ENCODE measurements at regions not wholly inside any gene's neighbourhood (a gene's known extent, or its start where the extent isn't known, plus 50 kb on each side); places are given as distances from the start of the nearest gene placed in this dataset.

DNA sequence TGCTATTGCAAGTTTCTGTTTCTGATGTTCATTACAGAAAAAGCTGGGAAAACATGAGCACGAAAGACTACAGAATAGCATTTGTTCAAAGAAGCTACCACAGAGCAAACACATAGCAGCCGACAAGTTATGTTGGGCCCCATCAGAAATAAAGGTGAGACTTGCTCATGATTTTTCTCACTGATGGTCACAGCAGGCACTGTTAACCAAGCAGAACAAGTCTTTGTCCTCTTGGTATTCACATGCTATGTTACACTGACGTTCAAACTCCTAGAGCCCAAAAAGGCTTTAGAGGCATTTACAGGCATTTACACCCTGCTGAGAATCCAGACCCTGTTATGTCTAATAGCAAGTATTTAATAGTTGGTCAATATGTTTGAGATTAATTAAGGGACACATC, 235.0 kb upstream of the HNMT start:
- no peak for DNase-seq (ENCODE audit: low spot score)

DNA sequence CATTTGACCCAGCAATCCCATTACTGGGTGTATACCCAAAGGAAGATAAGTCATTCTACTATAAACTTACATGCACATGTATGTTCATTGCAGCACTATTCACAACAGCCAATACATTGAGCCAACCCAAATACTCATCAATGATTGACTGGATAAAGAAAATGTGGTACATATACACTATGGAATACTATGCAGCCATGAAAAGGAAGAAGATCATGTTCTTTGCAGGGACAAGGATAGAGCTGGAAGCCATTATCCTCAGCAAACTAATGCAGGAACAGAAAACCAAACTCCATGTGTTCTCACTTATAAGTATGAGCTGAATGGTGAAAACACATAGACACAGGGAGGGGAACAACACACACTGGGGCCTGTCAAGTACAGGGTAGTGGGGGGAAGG, 226.7 kb upstream of the HNMT start:
- no peak for DNase-seq (ENCODE audit: low spot score)

DNA sequence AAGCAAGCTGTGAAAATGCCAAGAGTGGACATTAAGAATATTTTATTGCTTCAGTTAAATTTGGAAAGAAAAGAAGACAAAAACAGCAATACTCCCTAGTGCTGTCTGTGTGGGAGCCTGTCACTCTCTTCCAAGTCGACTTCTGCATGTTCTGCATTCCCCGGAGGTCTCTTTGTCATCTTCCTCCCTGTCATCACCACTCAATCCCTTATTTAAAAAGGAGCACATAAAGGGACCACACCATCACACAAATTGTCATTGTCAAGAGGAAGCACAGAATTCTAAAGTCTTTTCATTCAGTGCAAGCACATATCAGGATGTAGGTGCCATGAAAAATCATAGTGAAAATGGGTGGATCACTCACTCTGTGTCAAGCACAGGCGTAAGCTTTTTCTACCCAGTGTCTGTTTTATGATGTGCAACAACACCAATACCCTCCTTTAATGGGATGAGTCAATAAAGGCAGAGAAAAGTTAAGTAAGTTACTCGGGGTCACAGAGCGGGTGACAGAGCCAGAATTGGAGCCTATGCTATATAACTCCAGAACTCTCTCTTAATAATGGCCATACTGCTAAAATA, 222.4 kb upstream of the HNMT start:
- no peak for DNase-seq (ENCODE audit: low spot score)

DNA sequence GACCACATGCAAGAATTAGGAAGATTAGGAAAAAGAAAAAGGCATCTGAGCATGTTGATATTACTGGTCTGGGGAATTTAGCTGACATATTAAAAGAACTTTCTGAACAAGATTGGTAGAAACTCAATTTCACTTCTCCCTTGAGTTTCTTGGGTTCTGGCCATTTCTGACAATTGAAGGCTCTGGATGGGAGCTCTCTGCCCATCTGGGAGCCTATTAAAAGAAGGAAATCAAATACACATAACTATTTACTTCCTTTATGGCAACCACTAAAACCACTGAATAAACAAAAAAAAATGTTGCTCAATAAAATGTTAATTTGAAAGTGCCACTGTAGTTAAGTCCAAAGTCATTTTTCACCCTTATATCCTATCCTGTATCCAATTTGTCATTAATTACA, 216.8 kb upstream of the HNMT start:
- no peak for DNase-seq (ENCODE audit: low spot score)

DNA sequence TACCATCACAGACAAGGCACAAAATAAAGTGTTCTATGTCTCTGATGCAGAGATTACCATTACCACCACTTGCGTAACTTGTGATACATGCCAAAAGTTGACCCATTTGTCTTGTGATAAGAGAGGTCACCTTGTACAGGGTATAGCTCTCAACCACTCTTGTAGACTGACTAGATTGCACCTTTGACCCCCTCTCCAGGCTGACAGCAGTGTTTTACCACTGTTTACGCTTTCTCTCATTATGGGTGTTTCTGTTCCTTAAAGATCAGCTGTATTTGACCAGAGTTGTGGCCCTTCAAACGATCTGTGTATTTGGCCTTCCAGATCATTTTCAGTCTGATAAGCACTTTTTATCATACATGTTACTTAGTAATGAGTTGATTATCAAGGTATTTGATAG, 215.7 kb upstream of the HNMT start:
- no peak for DNase-seq (ENCODE audit: low spot score)

DNA sequence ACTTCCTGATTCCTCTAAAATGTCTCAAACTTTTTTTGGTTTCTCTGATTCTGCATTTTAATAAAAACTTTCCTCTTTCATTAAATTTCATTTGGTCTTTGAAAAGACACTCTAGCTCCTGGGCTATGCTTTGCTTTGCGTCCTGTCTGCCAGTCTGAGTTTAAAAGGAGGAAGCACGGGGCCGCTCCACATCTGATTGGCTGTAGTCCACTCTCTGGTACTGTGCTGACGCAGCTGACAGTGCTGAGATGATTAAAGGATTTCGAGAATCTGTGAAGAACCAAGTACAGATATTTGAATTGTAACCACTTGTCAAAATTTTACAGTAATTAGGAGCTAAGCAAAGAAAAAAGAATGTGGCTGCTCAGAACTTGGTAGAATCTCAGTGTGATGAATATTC, 199.6 kb upstream of the HNMT start:
- DNase-seq (ENCODE audit: low spot score), result no peak

DNA sequence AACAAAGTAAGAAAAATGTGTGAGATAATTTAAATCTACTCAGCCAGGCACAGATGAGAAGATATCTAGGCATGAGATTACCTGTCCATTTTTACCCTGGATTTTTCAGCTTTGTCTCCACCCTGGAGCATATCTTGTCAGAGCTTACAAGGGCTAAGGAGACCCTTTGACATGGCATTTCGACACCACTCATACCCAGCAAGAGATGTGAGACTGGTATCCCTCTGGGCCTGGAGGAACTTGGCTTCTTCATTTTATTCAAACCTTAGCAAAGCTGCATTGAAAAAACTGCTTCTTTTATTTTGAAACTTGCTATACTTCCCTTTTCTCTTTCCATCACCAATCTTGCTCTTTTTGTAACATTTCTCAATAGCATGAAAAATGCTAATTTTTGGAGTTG, 194.9 kb upstream of the HNMT start:
- no peak for DNase-seq (ENCODE audit: low spot score)

DNA sequence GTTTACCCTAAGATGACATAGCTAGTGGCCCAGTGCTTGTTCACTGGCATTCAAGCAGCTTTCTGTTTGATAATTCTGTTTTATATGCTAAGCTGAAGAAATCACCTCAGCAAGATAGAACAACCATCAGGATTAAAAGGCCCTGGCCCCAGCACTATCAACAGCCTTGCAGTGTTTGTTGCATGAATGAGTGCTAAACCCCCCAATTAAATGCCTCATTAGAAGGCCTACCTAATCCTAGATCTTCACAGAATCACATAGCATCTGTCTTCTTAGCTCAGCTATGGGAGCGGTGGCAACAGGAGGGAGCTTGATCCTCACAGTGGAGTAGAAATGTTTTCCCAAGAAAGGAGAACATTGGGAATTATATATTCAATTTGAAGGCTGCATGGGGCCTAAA, 194.1 kb upstream of the HNMT start:
- DNase-seq (ENCODE audit: low spot score), result no peak

DNA sequence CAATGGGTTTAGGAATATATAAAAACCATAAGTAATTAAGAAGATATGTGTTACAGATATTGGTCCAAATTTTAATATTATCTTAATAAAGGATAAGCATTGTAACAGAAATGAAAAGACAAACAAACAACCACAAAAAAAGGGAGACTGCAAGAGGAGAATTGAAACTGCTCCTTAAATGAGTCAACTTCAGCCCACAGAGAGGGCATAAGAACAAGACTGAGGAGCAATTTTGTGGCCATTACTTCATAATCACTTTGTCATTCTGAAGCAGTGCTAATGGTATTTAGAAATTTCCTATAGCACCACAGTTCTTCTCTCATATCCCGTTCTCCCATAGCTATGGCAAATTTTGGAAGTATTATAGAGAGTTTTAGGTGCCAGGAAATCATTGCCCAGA, 193.2 kb upstream of the HNMT start:
- DNase-seq (ENCODE audit: low spot score), result no peak

DNA sequence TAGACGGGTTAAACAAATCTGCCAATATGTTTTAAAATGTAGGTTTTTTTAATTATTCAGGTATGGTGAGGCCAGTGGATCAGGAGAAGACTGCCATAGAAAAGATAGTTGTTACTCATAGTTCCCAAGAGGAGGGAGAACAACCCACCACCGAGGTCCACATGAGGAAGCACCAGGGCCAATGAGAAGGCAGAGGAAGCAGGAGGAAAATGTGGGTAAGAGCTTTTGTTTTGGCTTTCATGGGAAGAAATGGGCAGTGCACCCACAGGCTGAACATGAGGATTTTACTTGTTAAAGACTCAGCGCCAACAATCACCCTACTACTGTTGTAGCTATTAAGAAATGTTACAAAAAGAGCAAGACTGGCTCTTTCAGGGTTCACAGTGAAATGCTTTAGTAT, 191.8 kb upstream of the HNMT start:
- DNase-seq (ENCODE audit: low spot score), result no peak

DNA sequence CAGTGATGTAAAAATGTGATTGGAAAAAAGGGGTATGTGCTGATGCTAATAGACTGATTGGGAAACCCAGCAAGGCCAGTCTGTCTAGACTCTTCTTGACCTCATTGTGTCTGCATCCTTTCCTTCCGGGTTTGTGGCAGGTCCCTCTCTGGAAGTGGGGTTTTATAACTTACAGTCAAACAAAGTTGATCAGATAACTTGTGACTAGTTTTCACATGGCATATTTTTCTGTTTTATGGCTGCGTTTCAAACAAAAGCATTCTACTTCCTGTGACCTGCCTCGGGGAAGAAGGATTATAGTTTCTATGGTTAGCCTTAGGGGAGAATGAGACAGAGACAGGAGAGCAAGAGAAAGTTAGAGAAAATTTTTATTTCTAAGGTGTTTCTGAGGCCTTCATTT, 188.7 kb upstream of the HNMT start:
- no peak for DNase-seq (ENCODE audit: low spot score)

DNA sequence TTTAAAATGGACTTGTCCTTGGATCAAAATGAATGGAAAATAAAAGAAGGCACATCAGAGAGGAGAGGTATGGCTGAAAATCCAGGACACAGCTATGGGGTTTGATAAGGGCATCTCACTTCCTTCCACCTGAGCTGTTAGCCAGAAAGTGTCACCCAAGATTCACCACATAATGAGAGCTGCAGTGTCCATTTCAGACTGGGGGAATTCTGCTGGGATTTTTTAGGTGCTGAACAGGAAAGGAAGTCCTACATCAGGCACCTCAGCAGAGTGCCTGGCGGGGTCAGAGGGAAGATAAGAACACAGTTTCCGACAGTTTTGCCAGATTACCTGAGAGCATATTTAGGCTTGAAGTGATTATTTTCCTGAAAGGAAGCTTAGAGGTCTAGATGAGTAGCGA, 187.6 kb upstream of the HNMT start:
- DNase-seq (ENCODE audit: low spot score), result no peak

DNA sequence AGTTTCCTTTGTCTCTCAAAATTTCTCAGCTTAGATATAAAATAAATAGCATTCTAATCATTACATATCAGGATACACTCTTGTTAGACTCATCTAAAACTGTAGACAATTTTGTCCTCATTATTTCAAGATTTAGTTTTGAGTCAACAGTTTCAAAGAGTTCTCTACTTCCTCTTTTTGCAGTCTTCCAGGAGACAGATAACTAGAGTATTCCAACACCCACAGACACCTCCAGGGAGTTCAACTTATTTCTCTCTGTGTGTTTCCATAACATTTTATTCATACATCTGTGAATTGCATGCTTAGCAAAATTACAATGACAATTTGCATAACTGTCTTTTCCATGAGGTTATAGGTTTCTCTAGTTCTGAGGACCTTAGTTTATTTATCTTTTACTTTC, 166.6 kb upstream of the HNMT start:
- no peak for DNase-seq (ENCODE audit: low spot score)

DNA sequence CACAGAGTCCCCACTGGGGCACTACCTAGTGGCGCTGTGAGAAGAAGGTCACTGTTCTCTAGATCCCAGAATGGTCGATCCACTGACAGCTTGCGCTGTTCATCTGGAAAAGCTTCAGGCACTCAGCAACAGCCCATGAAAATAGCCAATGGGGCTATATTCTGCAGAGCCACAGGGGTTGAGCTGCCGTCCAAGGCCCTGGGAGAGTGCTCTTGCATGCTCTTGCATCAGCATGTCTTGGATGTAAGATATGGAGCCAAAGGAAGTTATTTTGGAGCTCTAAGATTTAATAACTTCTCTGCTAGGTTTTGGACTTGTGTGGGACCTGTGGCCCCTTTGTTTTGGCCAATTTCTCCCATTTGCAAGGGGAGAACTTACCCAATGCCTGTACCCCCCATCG, 164.7 kb upstream of the HNMT start:
- no peak for DNase-seq (ENCODE audit: low spot score)

DNA sequence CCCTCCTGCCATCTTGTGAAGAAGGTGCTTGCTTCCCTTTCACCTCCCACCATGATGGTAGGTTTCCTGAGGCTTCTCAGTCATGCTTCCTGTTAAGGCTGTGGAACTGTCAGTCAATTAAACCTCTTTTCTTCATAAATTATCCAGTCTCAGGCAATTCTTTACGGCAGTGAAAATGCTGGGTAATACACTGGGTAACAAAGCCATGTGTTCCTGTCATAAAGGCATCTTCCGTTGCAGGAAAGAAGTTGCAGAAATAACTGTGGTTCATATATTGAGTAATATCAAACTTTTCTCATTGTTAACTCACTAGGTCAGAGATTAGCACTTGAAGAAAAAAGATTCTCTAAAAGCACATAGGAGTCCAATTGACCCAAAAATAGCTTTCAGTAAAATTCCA, 163.9 kb upstream of the HNMT start:
- DNase-seq (ENCODE audit: low spot score), result no peak

DNA sequence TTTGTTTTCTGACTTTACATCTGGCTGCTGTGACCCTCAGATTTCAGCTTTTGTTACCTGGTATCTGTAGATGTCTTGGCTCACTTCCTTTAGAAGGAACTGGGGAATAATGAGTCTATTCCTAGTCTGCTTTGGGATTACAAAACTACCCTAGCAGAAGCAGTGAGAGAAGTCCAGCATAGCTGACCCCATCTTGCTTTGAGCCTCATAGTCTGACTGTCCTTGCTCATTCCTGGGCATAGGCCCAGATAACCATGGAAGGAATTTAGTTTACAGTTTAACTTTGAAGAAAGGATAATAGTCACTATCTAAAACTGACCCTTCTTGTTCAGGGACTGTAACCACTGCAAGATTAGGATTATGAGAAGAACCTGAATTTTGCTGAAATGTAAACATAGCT, 163.0 kb upstream of the HNMT start:
- DNase-seq (ENCODE audit: low spot score), result no peak

DNA sequence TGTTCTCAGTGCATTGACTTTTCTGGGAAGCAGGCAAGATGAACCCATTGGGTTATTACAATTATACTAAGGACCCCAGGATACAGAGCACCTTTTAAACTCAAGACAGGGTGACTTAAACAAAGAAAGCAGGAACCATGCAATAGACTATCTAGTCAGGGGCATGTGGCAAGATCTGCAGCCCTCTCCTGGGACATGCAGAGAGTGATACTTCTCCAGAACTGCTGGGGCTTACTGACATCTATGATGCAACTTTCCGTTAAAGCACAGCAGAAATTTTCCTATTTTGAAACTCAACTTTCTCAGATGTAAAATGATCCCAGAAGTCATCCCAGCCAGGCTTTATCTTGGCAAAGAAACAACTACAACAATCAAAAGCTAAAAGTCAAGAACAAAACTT, 162.2 kb upstream of the HNMT start:
- DNase-seq (ENCODE audit: low spot score), result no peak

DNA sequence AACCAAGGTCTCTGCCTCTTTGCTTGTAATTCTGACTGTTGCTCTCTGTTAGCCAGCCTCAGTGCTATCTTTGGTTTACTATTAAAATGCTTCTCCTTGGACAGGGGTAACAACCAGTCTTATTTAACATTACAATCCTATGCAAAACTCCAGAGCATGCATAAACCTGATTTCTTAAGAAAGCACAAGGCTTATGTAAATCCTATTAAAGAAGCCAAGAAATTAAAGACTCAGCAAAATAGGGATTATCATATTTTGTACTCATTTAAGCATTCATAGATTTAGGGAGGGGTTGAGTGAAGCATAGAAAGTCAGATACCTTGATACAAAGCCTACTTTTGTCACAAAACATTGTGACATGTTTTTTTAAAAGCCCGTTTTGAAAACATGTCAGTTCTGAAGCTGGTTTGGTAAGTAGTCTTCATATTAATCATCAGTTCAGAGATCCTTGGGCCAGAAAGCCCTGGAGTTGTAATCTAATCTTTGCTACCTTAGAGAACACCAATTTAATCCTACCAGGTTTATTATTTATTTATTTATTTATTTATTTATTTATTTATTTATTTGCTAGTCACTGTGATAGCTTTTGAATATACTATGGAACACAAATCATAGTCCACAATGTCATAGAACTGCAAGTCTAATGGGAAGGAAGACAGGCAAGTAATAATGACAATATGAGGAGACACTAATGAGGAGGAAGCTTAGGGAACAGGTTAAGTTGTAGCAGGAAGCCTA, 158.0 kb upstream of the HNMT start:
- no peak for DNase-seq (ENCODE audit: low spot score)

DNA sequence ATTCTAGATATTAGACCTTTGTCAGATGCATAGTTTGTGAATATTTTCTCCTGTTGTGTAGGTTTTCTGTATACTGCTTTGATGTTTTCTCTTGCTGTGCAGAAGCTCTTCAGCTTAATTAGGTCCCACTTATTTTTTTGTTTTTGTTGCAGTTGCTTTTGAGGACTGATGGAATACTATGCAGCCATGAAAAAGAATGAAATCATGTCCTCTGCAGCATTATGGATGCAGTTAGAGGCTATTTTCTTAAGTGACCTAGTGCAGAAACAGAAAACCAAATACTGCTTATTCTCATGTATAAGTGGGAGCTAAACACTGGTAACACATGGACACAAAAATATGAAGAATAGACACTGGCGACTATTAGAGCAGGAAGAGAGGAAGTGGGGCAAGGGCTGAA, 155.0 kb upstream of the HNMT start:
- no peak for DNase-seq (ENCODE audit: low spot score)

DNA sequence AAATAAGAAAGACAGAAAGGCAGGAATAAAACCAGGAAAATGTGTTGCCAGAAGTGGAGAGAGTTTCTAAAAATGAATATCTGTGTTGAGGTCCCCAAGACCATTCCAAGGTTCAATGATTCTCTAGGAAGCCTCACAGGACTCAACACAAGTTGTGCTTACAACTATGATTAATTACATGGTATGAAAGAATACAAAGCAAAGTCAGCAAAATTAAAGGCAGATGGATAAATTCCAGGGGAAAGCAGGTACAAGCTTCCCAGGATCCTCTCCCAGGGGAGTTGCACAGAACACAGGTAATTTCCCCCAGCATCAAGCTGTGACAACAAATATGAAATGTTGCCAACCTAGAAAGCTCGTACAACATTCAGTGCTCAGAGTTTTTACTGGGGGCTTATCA, 154.4 kb upstream of the HNMT start:
- no peak for DNase-seq (ENCODE audit: low spot score)

DNA sequence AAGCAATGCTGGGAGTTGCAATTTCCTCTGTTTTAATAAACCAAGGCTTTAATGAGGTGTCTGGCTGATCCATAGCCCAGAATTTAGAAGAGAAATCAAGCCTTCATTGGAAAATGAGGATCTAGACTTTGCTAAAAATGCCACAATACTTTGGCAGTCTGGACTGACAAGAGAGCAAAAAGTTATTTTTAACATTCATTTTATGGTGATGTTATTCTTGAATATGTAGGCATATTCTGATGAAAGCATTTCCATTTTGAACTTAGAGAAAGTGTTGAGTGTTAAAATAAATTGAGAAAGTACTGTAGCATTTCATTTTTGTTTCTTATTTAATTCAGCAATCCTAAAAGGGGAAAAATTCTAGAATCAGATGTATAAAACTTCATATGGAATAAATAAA, 151.8 kb upstream of the HNMT start:
- DNase-seq (ENCODE audit: low spot score), result no peak

DNA sequence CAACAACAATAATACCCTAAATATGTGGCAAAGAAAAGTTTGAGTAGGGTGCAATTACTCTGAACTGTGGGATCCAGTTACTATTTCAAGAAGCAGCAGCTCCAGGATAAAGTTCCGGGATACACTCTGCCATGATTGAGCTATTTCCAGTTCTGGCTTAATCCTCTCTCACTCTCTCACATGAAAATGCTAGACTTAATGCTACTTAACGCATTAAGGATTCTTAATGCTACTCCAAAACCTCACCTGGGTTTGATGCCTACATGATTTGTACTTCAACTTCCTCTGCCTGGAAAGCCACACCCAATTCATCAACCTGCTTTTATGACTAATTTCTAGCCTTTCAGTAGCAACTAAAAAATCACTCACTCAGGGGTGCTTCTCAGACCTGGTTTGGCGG, 151.1 kb upstream of the HNMT start:
- no peak for DNase-seq (ENCODE audit: low spot score)

DNA sequence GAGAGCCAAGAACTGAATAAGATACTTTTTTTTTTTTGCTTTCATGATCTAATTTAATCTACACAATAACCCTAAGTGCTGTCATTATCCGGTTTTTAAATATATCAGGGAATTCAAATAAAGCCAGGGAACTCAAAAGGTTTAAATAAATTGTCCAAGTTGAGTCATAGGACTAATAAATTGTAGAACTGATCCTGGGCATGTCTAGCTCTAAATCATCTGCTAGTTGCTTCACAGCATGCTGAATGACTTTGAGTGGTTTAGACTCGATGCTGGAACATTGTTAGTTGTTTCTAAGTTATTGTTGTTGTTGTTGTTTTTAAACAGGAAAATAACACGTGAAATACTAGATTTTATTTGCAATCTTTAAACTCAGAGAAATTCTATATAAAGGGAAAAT, 147.2 kb upstream of the HNMT start:
- DNase-seq (ENCODE audit: low spot score), result no peak

DNA sequence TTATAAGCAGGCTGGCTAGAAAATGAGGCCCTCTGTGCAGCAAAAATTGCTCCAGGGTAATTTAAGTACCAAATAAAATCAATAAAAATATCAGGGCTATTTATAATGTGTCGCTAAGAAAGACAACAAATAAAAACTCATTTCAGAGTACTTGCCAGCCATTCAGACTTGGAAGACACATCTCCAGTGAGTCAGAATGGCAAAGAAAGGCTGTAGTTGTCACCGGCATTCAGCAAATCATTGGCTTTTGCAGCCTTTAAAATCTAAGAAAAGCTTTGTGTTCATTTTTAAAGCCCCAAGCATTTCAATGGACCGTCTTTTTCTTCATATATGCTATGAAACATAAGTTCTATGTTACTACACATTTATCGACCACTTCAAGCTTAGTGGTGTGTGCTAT, 141.1 kb upstream of the HNMT start:
- DNase-seq (ENCODE audit: low spot score), result no peak

DNA sequence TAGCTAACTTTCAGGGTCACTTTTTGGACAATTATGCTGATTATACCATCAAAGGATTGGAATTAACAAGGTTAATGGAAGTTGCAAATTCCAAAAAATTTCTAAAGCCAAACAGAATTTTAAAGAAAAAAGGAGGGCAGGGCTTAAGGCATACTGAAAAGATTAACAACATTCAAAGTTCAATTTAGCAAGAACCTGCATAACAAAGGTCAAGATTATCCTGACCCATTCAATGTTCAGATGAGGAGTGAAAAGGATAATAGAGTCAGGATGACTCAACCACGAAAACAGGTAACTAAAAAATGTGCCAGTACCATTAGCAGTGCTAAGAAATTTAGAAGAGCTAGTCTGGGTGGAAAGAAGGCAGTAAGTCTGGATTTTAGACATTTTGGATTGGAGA, 139.8 kb upstream of the HNMT start:
- DNase-seq (ENCODE audit: low spot score), result no peak
